H9 (cell line): ENCODE measurements at regions not wholly inside any gene's neighbourhood (a gene's known extent, or its start where the extent isn't known, plus 50 kb on each side); places are given as distances from the start of the nearest gene placed in this dataset.

ENCODE experiments used
- DNase-seq: peaks from one replicate; pipeline ENCODE4 v3.0.0-alpha.2; 2017
- H2AFZ ChIP-seq: one replicate; pipeline ENCODE4 v1.6.1; 2013; ENCODE audit warnings: mild to moderate bottlenecking, low read length, control low read depth, moderate library complexity
- H2AK5ac ChIP-seq: 2 replicates; pipeline ENCODE4 v1.6.1; 2013; ENCODE audit warnings: low read length, control low read depth, mixed read lengths; ENCODE audit not compliant: insufficient read length
- H2BK120ac ChIP-seq: one replicate; pipeline ENCODE4 v1.6.1; 2013; ENCODE audit warnings: low read depth, mild to moderate bottlenecking, low read length, control low read depth, inconsistent platforms; ENCODE audit not compliant: poor library complexity, severe bottlenecking
- H2BK12ac ChIP-seq: 2 replicates; pipeline ENCODE4 v1.6.1; 2013; ENCODE audit warnings: low read length, control low read depth, mixed read lengths, low read depth; ENCODE audit not compliant: insufficient read length
- H2BK15ac ChIP-seq: 2 replicates; pipeline ENCODE4 v1.6.1; 2013; ENCODE audit warnings: low read depth, low read length, control low read depth
- H2BK20ac ChIP-seq: one replicate; pipeline ENCODE4 v1.6.1; 2013; ENCODE audit warnings: low read depth, mild to moderate bottlenecking, low read length, control low read depth, inconsistent platforms; ENCODE audit not compliant: poor library complexity, severe bottlenecking
- H2BK5ac ChIP-seq: 2 replicates; pipeline ENCODE4 v1.6.1; 2013; ENCODE audit warnings: low read length, control low read depth, mixed read lengths; ENCODE audit not compliant: insufficient read length
- H3K14ac ChIP-seq: 2 replicates; pipeline ENCODE4 v1.6.1; 2013; ENCODE audit warnings: low read length, control low read depth; ENCODE audit not compliant: insufficient read depth
- H3K18ac ChIP-seq: 2 replicates; pipeline ENCODE4 v1.6.1; 2013; ENCODE audit warnings: low read depth, mild to moderate bottlenecking, mixed read lengths, low read length, control low read depth; ENCODE audit not compliant: insufficient read length
- H3K23ac ChIP-seq: 2 replicates; pipeline ENCODE4 v1.6.1; 2013; ENCODE audit warnings: low read length, control low read depth, mixed read lengths, low read depth; ENCODE audit not compliant: insufficient read length
- H3K23me2 ChIP-seq: 2 replicates; pipeline ENCODE4 v1.6.1; 2013; ENCODE audit warnings: low read depth, mild to moderate bottlenecking, mixed read lengths, low read length, control low read depth; ENCODE audit not compliant: insufficient read length, poor library complexity, severe bottlenecking
- H3K27ac ChIP-seq: 2 replicates; pipeline ENCODE4 v1.5.1; 2013; ENCODE audit warnings: low read length, control low read depth, mixed read lengths, low read depth; ENCODE audit not compliant: insufficient read length
- H3K27me3 ChIP-seq: 2 replicates; pipeline ENCODE4 v1.6.1; 2013; ENCODE audit warnings: low read length, control low read depth, inconsistent platforms; ENCODE audit not compliant: insufficient read depth
- H3K4ac ChIP-seq: 2 replicates; pipeline ENCODE4 v1.6.1; 2013; ENCODE audit warnings: low read depth, mild to moderate bottlenecking, control low read depth, inconsistent platforms, low read length, moderate library complexity
- H3K4me1 ChIP-seq: 2 replicates; pipeline ENCODE4 v1.6.1; 2013; ENCODE audit warnings: low read length, control low read depth, inconsistent platforms; ENCODE audit not compliant: insufficient read depth
- H3K4me2 ChIP-seq: 2 replicates; pipeline ENCODE4 v1.6.1; 2013; ENCODE audit warnings: low read length, control low read depth, mixed read lengths; ENCODE audit not compliant: insufficient read length, insufficient read depth
- H3K56ac ChIP-seq: 2 replicates; pipeline ENCODE4 v1.6.1; 2013; ENCODE audit warnings: low read depth, mild to moderate bottlenecking, mixed read lengths, low read length, control low read depth; ENCODE audit not compliant: insufficient read length
- H3K79me1 ChIP-seq: 2 replicates; pipeline ENCODE4 v1.6.1; 2013; ENCODE audit warnings: low read depth, mild to moderate bottlenecking, moderate library complexity, low read length, control low read depth, inconsistent platforms; ENCODE audit not compliant: insufficient read depth, poor library complexity, severe bottlenecking
- H3K79me2 ChIP-seq: 2 replicates; pipeline ENCODE4 v1.6.1; 2013; ENCODE audit warnings: low read length, control low read depth, inconsistent platforms; ENCODE audit not compliant: insufficient read depth
- H3K9ac ChIP-seq: 2 replicates; pipeline ENCODE4 v1.6.1; 2013; ENCODE audit warnings: low read length, control low read depth, mixed read lengths; ENCODE audit not compliant: insufficient read length; ENCODE audit errors: extremely low read depth
- H3K9me3 ChIP-seq: one replicate; pipeline ENCODE4 v1.6.1; 2013; ENCODE audit warnings: low read depth, low read length, inconsistent platforms; ENCODE audit not compliant: control insufficient read depth
- H3T11ph ChIP-seq: one replicate; pipeline ENCODE4 v1.6.1; 2013; ENCODE audit warnings: mild to moderate bottlenecking, low read length, control low read depth, inconsistent platforms
- H4K20me1 ChIP-seq: one replicate; pipeline ENCODE4 v1.6.1; 2013; ENCODE audit not compliant: control insufficient read depth, insufficient read length, insufficient read depth
- H4K5ac ChIP-seq: 2 replicates; pipeline ENCODE4 v1.6.1; 2013; ENCODE audit warnings: low read depth, mild to moderate bottlenecking, mixed read lengths, low read length, control low read depth; ENCODE audit not compliant: insufficient read length
- H4K8ac ChIP-seq: replicated peaks from 2 replicates; pipeline ENCODE4 v1.6.1; 2013; ENCODE audit warnings: low read length, control low read depth, mixed read lengths, low read depth; ENCODE audit not compliant: insufficient read length
- H4K91ac ChIP-seq: 2 replicates; pipeline ENCODE4 v1.6.1; 2013; ENCODE audit warnings: low read depth, mild to moderate bottlenecking, moderate library complexity, mixed read lengths, low read length, control low read depth; ENCODE audit not compliant: insufficient read length
- H3K27ac Mint-ChIP-seq, 3 experiments: 2 replicates in 2 of 3; 3 replicates in 1 of 3; pipeline ENCODE4 v1.8.0; 2020 to 2021; ENCODE audit warnings: mixed read lengths in 3 of 3, mild to moderate bottlenecking in 1 of 3, moderate library complexity in 1 of 3
- H3K27me3 Mint-ChIP-seq: 2 replicates; pipeline ENCODE4 v1.8.0; 2021; ENCODE audit warnings: low read depth, mild to moderate bottlenecking, moderate library complexity, mixed read lengths
- H3K36me3 Mint-ChIP-seq, 3 experiments: 2 replicates in 2 of 3; 3 replicates in 1 of 3; pipeline ENCODE4 v1.8.0; 2020 to 2021; ENCODE audit warnings: low read depth in 3 of 3, mixed read lengths in 3 of 3; ENCODE audit not compliant: insufficient read depth in 1 of 3
- H3K4me1 Mint-ChIP-seq, 2 experiments: 2 replicates each; pipeline ENCODE4 v1.8.0; 2020; ENCODE audit warnings: mixed read lengths in 2 of 2
- H3K4me3 Mint-ChIP-seq, 2 experiments: 2 replicates in 1 of 2; 3 replicates in 1 of 2; pipeline ENCODE4 v1.8.0; 2020 to 2021; ENCODE audit warnings: mild to moderate bottlenecking in 2 of 2, mixed read lengths in 2 of 2, moderate library complexity in 1 of 2
- H3K9me3 Mint-ChIP-seq, 2 experiments: 2 replicates in 1 of 2; 3 replicates in 1 of 2; pipeline ENCODE4 v1.8.0; 2020; ENCODE audit warnings: mild to moderate bottlenecking in 2 of 2, mixed read lengths in 2 of 2, moderate library complexity in 1 of 2
- CTCF ChIP-seq: fragments of 200-600 bp; sonication (generic); conservative IDR thresholded peaks from 3 replicates; pipeline ENCODE4 v1.8.0; 2021; ENCODE audit warnings: antibody characterized with exemption, mild to moderate bottlenecking
- WGBS: extraction: QIAGEN DNeasy Blood & Tissue Kit; methylation state at CpG from one replicate; pipeline ENCODE4 v1.1.7; 2013; ENCODE audit warnings: missing lambda C conversion rate, low lambda C conversion rate, mixed read lengths; ENCODE audit not compliant: insufficient read length; ENCODE audit errors: extremely low coverage; 5-methylcytosine and 5-hydroxymethylcytosine counted together

DNA sequence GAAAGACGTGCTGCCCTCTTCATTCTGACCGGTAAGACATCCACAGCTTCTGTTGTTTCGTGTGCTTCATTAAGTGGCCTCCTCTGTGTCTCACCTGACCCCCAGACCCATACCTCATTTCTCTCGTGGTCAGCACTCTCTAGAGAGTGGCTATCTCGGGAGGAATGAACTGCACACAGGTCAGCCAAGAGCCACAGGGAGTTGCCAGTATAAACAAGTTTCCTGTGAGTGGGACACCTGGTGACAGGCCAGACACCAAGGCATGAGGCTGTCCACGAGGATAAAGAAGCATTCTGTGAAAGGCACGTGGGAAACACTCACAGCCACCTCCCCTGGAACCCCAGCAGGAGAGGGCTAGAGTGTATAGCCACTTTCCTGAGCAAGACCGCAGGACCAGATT lies 115.8 kb downstream of the NUFIP1 start:
- Histone ChIP-seq H3K56ac (no peak overlapping the region), H3K4me2 (no peak overlapping the region), H3K4me1 (no peaks in the 10 kb centered on the region), H2BK12ac (no peak overlapping the region), H3K79me1 (no peaks in the 10 kb centered on the region), H3K23ac (no peak overlapping the region), H2AFZ (no peak overlapping the region), H3K9me3 (no peaks in the 10 kb centered on the region), H4K8ac (no peak overlapping the region), H2BK120ac (no peak overlapping the region), H3K14ac (no peak overlapping the region), H4K91ac (no peak overlapping the region), H2BK5ac (no peak overlapping the region), H2BK20ac (no peak overlapping the region), H4K20me1 (no peaks in the 10 kb centered on the region), H2AK5ac (no peak overlapping the region), H3K23me2 (no peaks in the 10 kb centered on the region), H3T11ph (no peak overlapping the region), H3K9ac (no peak overlapping the region), H3K79me2 (no peaks in the 10 kb centered on the region), H3K27ac (no peak overlapping the region), H3K27me3 (no peaks in the 10 kb centered on the region), H2BK15ac (no peak overlapping the region), H4K5ac (no peak overlapping the region), H3K4ac (no peak overlapping the region), H3K18ac (no peak overlapping the region)
- Mint-ChIP-seq H3K4me1 (no peaks in the 10 kb centered on the region), H3K27ac (no peak overlapping the region; a peak in 1 of 7 replicates), H3K36me3 (peaks cover 1 to 6% (median 3%) of the 10 kb centered on the region in 3 experiments; a peak in 5 of 7 replicates), H3K4me3 (no peak overlapping the region), H3K27me3 (peaks cover 1% of the 10 kb centered on the region), H3K9me3 (peaks cover 5 to 7% of the 10 kb centered on the region in 2 experiments; a peak in 4 of 5 replicates)
- no peak for TF ChIP-seq CTCF
- no CpG with 5 or more reads among the region's 8 CpGs for WGBS
- DNase-seq: no peak
